Activated effector memory CD4-positive, alpha-beta T cell treated with anti-CD3 and anti-CD28 coated beads, Interleukin-2, amount 50 U/mL, for 16 hours (primary cell): ENCODE measurements at regions not wholly inside any gene's neighbourhood (a gene's known extent, or its start where the extent isn't known, plus 50 kb on each side); places are given as distances from the start of the nearest gene placed in this dataset.

Experiments
- DNase-seq: peaks from one replicate; pipeline ENCODE4 v3.0.0-alpha.2; 2020

DNA sequence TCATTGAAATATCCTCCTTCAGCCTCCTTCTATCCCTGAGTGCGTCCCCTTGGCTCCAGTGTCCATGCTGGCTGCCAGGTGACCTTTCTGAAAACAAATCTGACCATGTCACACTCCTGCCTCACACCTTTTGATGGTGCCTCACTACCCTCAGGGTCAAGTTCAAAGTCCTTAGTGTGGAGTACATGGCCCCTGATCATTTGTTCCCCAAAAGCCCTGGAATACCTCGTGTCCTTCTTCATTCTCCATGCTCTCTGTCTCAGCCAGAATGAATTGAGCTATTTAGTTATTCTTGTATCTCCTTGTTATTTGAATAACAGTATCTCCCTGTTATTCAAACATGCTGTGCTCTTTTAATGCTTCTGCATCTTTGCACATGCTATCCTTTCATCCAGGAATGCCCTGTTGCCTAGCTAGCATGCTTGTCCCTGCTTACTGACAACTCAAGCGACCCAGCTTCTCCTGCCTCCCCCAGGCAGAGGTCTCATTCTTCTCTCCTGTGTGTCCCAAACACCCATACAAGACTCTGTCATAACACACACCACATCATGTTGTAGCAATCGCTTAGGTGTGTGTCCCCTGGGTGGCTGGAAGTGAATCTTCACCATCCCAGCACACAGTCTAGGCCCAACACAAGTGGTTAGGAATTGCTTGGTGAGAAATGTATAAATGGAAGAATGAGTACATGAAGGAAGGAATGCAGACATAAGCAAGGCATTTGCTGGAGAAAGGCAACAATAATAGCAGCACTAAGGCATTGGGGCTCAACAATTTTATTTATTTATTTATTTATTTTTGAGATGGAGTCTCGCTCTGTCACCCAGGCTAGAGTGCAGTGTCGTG, 144.0 kb downstream of the DDX1 start:
- DNase-seq = no peak

DNA sequence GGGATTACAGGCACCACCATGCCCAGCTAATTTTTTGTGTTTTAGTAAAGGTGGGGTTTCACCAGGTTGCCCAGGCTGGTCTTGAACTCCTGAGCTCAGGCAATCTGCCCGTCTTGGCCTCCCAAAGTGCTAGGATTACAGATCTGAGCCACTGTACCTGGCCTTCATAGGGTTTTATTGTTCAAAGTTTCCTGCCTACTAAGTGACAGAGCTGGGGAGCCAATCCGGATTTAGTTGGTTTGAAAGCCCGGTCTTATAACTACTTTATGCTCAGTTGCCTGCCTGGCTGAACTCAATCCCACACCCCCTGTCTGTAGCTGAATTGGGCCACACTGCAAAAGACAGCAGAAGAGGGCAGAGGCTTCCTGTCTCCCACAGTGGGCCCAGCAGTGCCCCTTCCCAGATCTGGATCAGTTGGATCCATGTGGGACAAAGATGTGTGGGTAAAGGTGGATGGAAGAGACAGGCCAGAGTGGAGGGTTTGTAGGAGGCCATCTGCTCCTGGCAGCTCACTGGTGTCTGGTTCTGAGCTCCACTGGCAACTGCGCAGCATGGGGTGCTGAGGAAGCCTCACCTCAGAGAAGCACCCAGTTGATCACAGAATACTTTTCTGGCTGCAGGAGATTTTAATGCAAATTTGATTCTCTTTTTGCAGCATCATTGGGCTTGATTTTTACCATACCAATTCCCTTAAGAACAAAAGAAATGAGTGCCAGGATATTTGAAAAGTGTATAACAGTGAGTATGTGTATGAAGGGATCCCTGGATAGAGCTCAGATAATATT, 144.9 kb downstream of the DDX1 start:
- DNase-seq = no peak

DNA sequence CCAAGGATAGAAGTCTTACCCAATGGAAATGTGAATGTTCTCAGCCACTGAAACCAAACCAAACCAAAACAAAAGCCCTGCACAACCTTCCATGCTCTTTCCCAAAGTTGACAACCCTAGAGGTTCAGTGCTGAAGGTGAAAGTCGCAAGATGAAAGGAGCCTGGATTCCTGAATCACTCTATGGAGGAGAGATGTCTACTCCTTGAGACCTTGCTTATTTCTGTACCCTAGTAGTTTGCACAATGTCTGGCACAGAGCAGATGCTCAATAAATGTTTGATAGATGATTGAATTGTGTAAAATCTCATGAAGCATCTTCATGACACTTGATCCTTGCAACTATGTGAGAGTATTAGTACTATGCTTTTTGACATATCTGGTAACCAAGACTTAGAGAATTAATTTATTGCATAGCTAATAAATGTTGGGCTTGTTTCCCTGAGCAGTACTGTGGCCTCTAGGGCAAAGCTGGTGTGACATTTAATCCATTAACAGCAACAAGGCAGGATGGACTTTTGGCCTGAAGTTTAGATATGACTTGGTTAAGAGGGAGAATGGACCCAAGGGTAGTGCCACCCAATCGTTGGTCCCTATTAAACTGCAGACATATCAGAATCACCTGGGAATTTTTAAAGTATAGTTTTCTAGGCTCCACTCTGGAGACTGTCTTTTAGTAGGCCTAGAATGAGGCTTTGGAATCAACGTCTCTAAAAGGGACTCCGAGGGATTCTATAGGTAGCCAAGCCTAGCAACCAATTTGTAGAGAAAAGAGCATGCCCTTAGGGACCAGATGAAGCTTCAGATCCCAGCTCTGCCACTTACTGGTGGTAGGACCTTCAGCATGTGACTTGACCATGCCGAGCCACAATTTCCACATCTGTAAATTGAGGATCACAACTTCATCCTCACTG, 145.9 kb downstream of the DDX1 start:
- DNase-seq = no peak

DNA sequence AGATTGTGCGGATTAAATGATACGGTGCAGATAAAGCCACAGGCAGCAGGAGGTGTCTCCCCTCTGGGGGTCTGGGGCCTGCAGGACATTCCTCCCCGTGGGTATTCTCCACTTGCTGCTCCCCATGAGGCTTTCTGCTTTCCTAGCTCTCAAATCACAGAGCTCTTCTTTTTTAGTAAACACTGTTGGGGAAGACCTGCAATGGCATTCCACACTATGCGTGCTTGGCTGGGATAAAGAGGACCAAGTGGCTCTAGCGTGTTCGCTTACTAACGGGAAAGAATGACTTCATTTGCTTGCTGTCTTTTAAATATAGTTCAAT, 146.5 kb downstream of the DDX1 start:
- DNase-seq = no peak

DNA sequence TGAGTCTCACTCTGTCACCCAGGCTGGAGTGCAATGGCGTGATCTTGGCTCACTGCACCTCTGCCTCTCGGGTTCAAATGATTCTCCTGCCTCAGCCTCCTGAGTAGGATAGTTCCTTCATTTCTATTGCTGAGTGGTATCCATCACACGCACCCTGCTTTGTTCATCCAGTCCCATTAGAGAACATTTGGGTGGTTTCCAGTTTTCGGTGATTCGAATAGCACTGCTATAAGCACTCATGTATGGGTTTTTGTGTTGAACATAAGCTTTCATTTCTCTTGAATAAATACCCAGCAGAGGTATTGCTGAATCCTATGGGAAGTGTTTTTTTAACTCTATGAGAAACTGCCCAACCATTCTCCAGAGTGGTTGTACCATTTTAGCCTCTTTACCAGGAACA, 147.3 kb downstream of the DDX1 start:
- DNase-seq = no peak

DNA sequence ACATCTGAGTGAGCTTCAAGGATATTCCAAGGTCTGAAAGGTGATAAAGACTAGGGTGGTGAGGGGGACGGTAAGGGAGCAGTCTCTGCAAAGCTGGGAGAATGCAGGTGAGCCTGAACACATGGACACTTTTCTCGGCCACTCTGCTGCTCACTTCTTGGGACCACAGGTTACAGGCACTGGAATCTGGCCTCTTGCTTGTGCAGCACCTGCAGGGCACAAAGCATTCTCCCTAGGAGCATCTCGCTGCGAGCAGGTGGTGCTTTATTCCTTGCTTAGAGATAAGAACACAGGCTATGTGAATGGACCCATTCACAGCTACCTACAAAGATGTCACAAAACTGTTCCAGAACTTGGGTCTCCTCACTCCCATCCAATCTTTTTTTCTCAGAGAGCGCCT, 153.2 kb downstream of the DDX1 start:
- no peak for DNase-seq

DNA sequence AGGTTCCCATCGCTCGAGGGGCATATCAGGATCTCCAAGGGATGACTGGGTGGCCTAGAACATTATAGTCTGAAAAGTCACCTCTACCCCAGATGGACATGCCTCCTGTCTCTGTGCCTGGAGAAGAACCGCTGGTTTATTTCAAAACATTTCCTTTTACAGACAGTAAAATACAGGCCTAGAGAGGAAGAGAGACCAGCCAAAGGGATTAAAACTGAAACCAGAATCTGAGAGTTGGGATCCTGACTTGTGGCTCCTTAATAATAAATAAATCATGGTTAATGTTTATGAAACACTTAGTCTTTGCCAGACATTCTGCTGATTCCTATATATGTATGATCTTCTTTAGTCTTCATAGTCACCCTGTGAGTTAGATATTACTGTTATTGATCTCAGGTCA, 153.7 kb downstream of the DDX1 start:
- DNase-seq = no peak

DNA sequence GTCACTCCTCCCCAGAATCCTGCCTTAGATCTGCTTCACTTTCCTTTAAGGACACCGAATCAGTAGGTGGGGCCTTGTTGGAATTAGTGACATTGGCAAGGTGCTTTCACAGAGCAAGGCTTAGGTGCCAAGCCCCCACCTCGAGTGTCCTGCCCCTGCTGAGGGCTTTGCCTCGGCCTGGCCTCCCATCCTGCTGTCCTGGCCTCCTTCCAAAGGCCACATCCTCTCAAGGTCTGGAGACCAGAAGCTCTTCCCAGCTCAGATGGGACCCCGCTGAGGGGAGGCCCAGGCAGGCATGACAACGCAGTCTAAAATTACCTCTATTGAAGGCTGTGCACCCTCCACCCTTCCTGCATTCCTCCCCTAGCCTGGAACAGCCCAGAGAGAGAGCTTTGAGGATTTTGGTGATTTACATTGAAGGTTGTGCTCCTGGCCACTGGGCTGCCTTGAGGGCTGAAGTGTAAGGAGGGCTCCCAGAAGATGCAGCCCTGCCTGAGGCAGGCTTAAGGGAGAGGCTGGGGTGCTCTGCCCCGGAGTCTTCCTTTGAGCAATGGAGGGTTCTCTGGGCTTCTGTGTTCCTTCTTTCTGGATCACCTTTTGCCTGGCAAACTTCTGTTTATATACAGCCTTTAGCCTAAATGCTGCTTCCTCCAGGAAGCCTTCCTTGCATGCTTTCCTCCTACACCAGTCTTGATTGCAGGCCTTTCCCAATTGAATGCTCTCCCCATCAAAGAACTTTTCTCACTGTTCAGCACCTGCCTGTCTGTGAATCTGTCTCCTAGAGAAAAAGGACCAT, 154.4 kb downstream of the DDX1 start:
- no peak for DNase-seq

DNA sequence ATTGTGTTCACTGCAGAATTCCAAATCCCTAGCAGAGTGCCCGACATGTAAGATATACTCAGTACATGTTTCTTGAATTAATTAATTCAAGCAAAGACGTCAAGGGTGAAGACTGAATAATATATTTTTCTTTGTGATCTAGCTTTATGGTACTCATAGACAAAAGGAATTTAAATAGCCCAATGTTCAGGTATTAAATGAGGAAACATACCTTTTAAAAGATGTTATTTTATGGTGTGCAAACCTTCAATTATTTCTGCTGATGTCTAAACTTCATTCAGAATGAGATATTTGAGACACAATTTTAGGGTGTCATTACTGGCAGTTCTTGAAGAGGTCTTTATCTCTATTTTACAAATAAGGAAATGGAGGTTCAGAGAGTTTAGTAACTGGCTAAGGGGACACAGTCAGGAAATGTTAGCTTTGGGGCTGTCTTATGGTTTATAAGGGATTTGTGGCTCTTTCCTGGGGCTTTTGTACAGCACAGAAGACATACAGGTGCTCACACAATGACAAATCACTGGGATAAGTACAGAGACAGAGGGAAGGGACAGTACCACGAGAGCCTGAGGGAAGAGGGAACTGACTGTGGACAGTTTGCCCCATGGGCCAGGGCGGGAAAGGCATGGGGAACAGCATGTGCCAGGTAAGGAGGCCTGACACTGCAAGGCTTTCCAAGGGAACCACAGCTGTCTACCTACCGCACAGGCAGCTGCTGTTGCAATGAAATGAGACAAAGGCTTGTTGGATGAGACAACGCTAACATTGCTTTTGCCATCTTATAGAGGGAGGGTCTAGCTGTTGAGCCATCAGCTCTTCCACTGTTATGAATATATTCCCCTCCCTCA, 155.3 kb downstream of the DDX1 start:
- DNase-seq = no peak

DNA sequence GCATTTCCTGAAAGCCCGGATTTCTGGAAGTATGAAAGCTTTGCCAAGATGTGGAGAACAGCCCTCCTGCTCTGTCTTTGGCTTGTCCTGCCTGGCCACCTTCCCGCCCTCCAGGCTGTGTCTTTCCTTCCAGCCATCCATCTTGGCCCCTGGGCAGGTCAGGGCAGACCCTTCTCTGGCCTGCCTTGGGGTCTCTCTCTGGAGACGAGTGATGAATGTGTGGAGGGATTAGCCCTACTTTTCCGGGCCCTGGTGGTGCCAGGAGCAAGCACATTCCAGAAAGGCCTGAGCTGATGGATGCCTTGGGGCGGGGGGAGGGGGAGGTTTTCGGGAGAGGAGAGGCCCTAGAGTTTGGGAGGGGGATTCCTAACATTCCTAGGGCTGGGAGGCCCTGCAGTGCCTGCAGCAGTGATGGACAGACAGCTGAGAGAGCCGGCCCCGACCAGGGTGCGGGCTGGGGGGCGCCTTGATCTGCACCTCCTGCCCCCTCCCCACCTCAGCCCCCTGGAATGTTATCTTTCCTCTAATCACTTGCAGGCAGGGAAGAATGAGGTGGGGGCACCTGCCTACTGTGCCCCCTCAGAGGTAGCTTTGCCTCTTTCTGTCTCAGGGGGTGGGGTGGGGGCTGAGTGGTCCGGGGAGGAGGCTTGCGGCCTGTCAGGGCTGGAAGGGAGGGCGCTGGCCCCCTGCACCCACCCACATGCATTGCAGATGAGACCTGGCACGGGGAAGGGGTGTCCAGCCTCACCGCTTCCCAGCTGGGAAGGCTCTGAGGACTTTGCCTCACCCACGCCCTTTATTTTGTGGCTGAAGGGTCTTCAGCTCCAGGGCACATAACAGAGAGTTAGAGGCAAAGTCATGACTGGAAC, 156.2 kb downstream of the DDX1 start:
- DNase-seq = no peak

DNA sequence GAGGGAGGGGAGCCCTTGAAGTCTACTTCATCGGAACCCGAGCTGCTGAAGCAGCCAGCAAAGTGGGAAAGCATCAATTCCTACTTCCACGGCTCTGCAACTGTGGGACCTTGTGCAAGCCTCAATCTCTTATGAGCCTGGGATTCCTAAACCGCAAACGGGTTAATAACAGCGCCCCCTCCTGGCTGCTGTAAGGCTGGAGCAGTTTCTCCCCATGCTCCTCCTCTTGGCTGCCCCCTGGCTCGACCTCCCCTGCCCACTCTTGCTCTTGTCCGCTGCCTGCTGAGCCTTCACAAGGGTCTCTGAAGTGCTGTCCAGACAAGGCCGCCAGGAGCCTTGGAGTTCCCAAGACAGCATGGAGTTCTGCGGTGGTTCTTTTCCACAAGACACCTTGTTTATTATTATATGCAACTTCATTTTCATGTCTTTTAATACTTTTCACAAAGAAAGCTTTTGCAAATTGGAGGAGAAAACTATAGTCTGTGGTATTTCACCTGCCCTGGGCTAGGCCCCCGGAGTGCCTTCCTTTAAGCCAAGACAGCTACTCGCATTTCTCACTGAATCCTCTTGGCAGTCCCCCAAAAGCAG, 157.2 kb downstream of the DDX1 start:
- no peak for DNase-seq

DNA sequence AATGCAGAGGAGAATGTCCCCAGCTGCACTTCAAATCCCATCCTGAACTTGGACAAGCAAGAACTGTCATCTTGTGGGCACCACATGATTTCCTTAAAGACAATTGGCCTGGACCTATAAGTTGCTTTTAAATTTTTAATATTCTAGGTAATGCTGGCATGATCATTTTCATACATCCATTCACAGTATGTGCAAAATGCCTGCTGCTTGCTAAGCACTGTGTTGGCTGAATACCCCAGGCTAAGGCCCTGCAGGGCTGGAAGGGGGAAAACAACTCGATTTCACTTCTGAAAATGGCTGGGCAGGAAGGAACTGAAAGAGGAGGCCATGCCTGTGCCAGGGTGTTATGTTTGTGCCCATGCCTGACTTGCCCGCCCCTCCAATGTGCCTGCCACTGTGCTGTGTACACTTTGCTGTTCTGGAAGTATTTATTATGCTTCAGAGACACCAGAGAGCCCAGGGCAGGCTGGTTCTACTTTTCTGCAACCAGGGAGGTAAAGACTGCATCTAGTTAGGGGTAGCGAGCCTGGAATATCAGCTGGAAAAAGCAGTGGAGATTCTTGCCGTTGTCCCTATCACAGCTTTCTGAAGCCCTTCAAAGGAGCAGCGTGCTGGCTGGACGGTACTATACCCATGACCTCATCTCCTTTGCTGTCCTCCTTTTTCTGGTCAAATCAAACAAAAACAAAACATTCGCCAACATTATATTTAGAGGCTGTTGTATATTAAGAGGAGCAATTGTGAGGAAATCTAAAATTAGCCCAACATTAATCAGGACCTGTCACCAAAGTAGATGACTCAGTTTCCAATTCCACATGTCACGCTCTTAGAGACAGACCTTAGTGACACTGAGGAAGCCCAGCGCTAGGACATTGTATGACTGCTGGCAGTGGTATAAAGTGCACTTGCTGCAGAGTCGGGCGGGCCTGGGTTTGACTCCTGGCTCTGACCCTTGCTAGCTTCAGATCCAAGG, 158.1 kb downstream of the DDX1 start:
- DNase-seq = no peak

DNA sequence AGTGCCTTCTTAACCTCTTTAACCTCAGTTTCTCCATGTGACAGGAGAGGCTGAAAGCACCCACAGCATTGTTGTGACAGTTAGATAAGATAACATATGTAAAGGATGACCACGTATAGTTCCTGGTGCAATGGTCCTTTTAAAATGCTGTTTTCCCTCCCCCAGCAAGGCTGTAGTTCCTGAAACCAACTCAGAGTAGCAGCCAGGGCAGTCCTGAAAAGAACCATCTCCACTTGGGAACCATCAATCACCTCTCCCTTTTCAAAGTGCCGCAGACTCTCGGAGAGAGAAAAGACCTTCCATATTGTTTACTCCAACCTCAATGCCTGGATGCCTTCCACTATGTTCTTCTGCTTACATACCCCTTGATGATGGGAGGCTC, 158.8 kb downstream of the DDX1 start:
- no peak for DNase-seq

DNA sequence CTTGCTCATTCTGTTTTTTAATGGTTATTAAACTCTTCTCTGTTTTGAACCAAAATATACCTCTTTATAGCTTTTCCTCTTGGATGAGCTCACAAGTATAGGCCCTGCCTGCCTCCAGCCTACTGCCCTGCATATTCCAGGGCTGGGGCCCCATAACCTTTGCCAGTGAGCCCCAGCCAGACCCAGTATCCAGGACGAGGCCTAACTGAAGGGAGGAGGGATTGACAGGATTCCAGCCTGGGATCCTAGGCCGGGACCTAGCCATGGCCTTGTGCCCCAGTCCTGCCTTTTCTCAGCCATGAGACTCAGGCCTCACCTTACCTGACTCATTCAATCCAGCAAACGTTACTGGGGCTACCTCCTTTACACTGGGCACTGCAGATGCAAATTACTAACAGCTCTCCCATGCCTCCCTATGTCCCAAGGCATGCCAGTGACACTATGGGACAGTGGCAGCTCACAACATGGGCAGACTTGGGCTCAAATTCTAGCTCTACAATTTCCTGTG, 159.2 kb downstream of the DDX1 start:
- no peak for DNase-seq

DNA sequence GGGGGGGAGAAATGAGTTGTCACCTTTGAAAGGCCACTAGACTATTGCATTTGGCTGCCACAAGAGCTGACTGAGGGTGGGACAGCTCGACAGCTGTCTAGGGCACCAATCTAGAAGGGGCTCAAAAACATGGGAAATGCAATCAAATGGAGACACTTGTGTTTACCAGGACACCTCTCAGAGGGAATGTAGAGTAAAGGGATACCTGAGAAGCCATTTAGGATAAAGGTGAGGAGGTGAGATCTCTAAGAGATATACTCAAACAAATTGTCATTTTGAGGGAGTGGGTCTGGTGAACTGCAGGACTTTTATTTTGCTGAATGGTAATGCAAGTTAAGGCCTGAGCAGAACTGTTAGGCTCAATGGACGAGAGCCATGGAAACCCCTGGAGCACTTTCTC, 159.8 kb downstream of the DDX1 start:
- no peak for DNase-seq

DNA sequence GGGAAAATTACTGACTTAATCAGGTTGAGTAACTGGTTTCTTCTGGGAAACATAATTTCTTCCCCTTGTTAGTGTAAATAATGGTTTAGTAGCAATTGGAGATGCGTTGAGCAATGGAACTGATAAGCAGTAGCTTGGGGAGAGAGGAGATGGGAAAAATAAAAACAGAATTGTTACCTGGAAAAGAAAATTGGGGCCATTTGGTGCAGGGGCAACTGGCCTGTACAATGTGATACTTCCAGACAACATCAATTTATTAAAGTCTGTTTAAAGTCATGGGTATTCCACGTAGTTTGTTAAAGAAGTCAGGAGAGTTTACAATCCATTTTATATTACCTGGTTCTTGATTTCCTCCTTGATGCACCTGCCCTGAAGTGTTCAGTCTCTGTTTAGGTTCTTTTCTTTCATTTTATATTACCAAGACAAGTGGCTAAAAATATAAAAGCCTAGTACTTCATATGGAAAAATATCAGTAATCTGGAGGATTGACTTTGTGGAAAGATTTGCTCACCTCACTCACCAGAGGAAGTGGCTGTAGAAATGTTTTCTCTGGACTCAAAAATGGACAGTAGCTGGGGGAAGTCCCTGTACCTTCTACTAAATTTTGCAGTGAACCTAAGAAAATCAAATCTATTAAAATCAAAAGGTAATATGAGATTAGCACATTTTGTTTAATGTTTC, 161.0 kb downstream of the DDX1 start:
- no peak for DNase-seq

DNA sequence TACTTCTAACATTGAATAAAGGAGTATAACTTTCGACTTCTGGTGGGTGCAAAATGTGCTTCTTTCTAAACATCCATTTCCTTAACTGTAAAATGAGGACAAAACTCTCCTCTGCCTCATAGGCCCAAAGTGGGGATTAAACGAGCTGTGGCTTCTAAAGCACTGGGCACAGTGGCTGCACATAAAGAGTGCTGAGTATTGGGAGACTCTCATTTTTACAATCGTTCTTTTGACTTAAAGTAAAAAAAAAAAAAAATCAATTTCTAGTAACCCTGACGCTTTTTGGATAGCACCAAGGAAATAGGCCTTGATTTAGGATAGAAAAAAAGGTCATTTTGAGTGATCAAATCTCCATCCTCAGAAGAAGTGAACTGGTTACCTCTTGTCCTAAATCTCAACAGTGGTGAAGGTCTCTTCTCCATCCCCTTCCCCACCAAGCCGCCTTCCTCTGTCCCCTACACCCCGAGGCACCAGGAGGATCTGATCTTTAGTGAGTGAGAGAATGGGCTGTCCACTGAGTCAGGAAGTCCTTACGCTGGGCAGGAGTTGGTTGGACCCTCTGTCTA, 161.6 kb downstream of the DDX1 start:
- DNase-seq = no peak
